HCT116 (cell line): ENCODE measurements at regions not wholly inside any gene's neighbourhood (a gene's known extent, or its start where the extent isn't known, plus 50 kb on each side); places are given as distances from the start of the nearest gene placed in this dataset.

Experiments
- ATAC-seq: fragments of 200-7000 bp; cut with Tn5 transposase; 2 replicates; pipeline ENCODE4 v1.9.1; 2020; ENCODE audit warnings: mild to moderate bottlenecking, moderate library complexity
- BruUV-seq: library from RNA; stranded (reverse); fragments of 400-500 nt; replicated peaks from 2 replicates; lab custom pipeline; 2021; lab: Mats Ljungman, UMichigan
- CTCF ChIA-PET: fragments of 300-600 bp; sonication (Branson Sonifier 250); formaldehyde crosslinking; loops from one replicate; lab custom pipeline; 2021; ENCODE audit warnings: antibody characterized with exemption; lab: Charles Lee
- POLR2A ChIA-PET: fragments of 300-600, 350-600 bp; sonication (Branson Sonifier 250); formaldehyde crosslinking; loops from one replicate; lab custom pipeline; 2021; ENCODE audit warnings: antibody characterized with exemption; lab: Charles Lee
- RAD21 ChIA-PET, 2 experiments: fragments of 300-600 bp; sonication (Branson Sonifier 250); formaldehyde crosslinking; loops; one replicate each; lab custom pipeline; 2023; ENCODE audit warnings: low total read pairs in 2 of 2; ENCODE audit not compliant: uncharacterized antibody in 2 of 2, unreplicated experiment in 2 of 2, low non-redundant PET in 1 of 2; lab: Charles Lee
- DNase-seq: peaks from one replicate; pipeline ENCODE4 v3.0.0-alpha.2; 2010; ENCODE audit warnings: low read depth, low spot score
- H2AFZ ChIP-seq: fragments of 200-600 bp; shearing (Covaris generic), sonication (generic); 2 replicates; pipeline ENCODE4 v1.6.1; 2017; ENCODE audit warnings: low read depth, mixed run types, mixed read lengths, antibody characterized with exemption, low read length; ENCODE audit not compliant: poor library complexity, severe bottlenecking
- H3K27ac ChIP-seq: 2 replicates; pipeline ENCODE4 v1.5.1; 2012; ENCODE audit warnings: low read depth, low read length
- H3K27me3 ChIP-seq: fragments of 200-600 bp; sonication (generic); 2 replicates; pipeline ENCODE4 v1.6.1; 2016; ENCODE audit warnings: mixed run types, low read length, mixed read lengths; ENCODE audit not compliant: insufficient read depth
- H3K36me3 ChIP-seq, 2 experiments: fragments of 200-500 bp in 1 of 2; fragments of 200-600 bp in 1 of 2; sonication (Bioruptor generic) in 1 of 2; sonication (generic) in 1 of 2; 2 replicates each; pipeline versions ENCODE4 v1.5.1 to v1.6.1; 2014 to 2016; ENCODE audit warnings: low read length in 2 of 2, inconsistent platforms in 1 of 2, mixed read lengths in 1 of 2, mixed run types in 1 of 2; ENCODE audit not compliant: insufficient read depth in 2 of 2, control insufficient read depth in 1 of 2
- H3K4me1 ChIP-seq, 2 experiments: fragments of 200-600 bp in 1 of 2; sonication (generic) in 1 of 2; 2 replicates each; pipeline versions ENCODE4 v1.5.1 to v1.6.1; 2012 to 2017; ENCODE audit warnings: low read length in 2 of 2, inconsistent platforms in 1 of 2, mild to moderate bottlenecking in 1 of 2, mixed read lengths in 1 of 2, mixed run types in 1 of 2, moderate library complexity in 1 of 2; ENCODE audit not compliant: insufficient read depth in 2 of 2, control insufficient read depth in 1 of 2
- H3K4me2 ChIP-seq: fragments of 200-600 bp; sonication (generic); 2 replicates; pipeline ENCODE4 v1.6.1; 2017; ENCODE audit warnings: mixed run types, low read length, mixed read lengths
- H3K4me3 ChIP-seq, 2 experiments: fragments of 200-600 bp in 1 of 2; sonication (generic) in 1 of 2; replicated peaks in 1 of 2; 2 replicates each; pipeline ENCODE4 v1.5.1; 2011 to 2016; ENCODE audit warnings: low read length in 2 of 2, control low read depth in 1 of 2, low read depth in 1 of 2, mild to moderate bottlenecking in 1 of 2, mixed read lengths in 1 of 2, mixed run types in 1 of 2
- H3K79me2 ChIP-seq: fragments of 200-600 bp; sonication (generic); 2 replicates; pipeline ENCODE4 v1.6.1; 2017; ENCODE audit warnings: mild to moderate bottlenecking, mixed run types, low read length, moderate library complexity, mixed read lengths; ENCODE audit not compliant: insufficient read depth
- H3K9ac ChIP-seq: fragments of 200-600 bp; sonication (generic); 2 replicates; pipeline ENCODE4 v1.6.1; 2016; ENCODE audit warnings: low read length, mixed read lengths
- H3K9me2 ChIP-seq: fragments of 200-600 bp; sonication (generic), shearing (Covaris generic); 2 replicates; pipeline ENCODE4 v1.6.1; 2017; ENCODE audit warnings: mixed run types, mild to moderate bottlenecking, moderate library complexity; ENCODE audit not compliant: insufficient read depth
- H3K9me3 ChIP-seq, 2 experiments: fragments of 200-500 bp in 1 of 2; fragments of 200-600 bp in 1 of 2; sonication (Bioruptor generic) in 1 of 2; sonication (generic) in 1 of 2; 2 replicates each; pipeline ENCODE4 v1.6.1; 2014 to 2017; ENCODE audit warnings: low read length in 2 of 2, mixed read lengths in 2 of 2, inconsistent platforms in 1 of 2, low read depth in 1 of 2, mild to moderate bottlenecking in 1 of 2, mixed run types in 1 of 2, moderate library complexity in 1 of 2; ENCODE audit not compliant: control insufficient read depth in 1 of 2, insufficient read depth in 1 of 2
- H4K20me1 ChIP-seq: fragments of 200-600 bp; sonication (generic), shearing (Covaris generic); 2 replicates; pipeline ENCODE4 v1.6.1; 2017; ENCODE audit warnings: mixed run types, mild to moderate bottlenecking, moderate library complexity; ENCODE audit not compliant: insufficient read depth
- CBX3 ChIP-seq: IDR thresholded peaks from 2 replicates; pipeline ENCODE4 v1.6.1; 2012; ENCODE audit warnings: low read depth
- CTCF ChIP-seq, 3 experiments: fragments of 200-600 bp in 1 of 3; sonication (generic) in 1 of 3; IDR thresholded peaks in 2 of 3; conservative IDR thresholded peaks in 1 of 3; 2 replicates each; pipeline ENCODE4 v1.5.1; 2012 to 2017; ENCODE audit warnings: low read depth in 2 of 3, low read length in 2 of 3, antibody characterized with exemption in 1 of 3, borderline replicate concordance in 1 of 3, control low read depth in 1 of 3, mild to moderate bottlenecking in 1 of 3, mixed read lengths in 1 of 3, mixed run types in 1 of 3, moderate library complexity in 1 of 3; ENCODE audit not compliant: insufficient read depth in 1 of 3
- EGR1 ChIP-seq: IDR thresholded peaks from 2 replicates; pipeline ENCODE4 v1.6.1; 2012; ENCODE audit warnings: low read depth
- ELF1 ChIP-seq: IDR thresholded peaks from 2 replicates; pipeline ENCODE4 v1.6.1; 2012; ENCODE audit warnings: low read depth, borderline replicate concordance
- EZH2 ChIP-seq: fragments of 200-600 bp; sonication (generic); IDR thresholded peaks from 2 replicates; pipeline ENCODE4 v1.6.1; 2017; ENCODE audit warnings: antibody characterized with exemption, mixed run types
- JUND ChIP-seq: IDR thresholded peaks from 2 replicates; pipeline ENCODE4 v1.6.1; 2012
- POLR2AphosphoS5 ChIP-seq: IDR thresholded peaks from 2 replicates; pipeline ENCODE4 v1.6.1; 2011; ENCODE audit warnings: mild to moderate bottlenecking, low read depth, low read length, moderate library complexity
- SRF ChIP-seq: IDR thresholded peaks from 2 replicates; pipeline ENCODE4 v1.6.1; 2012; ENCODE audit warnings: low read depth
- ZBTB33 ChIP-seq: IDR thresholded peaks from 2 replicates; pipeline ENCODE4 v1.6.1; 2011; ENCODE audit warnings: mild to moderate bottlenecking, low read length, moderate library complexity; ENCODE audit not compliant: insufficient replicate concordance; ENCODE audit errors: extremely low read depth
- intact Hi-C: fragments of 100-400 bp; cut with micrococcal nuclease; formaldehyde crosslinking; loops from 2 replicates; pipeline ENCODE4 v1.10.0; 2022

- TF ChIP-seq ZBTB33 = no peak
- no peak for TF ChIP-seq CTCF (IDR thresholded peaks at IDR 0.05 in 2 of 3, conservative IDR thresholded peaks at IDR 0.05 in 1 of 3; ENCODE audit: borderline replicate concordance in 1 of 3, insufficient read depth in 1 of 3, low read depth in 2 of 3, low read length in 2 of 3)
- no peak for TF ChIP-seq SRF
- no peak for TF ChIP-seq POLR2AphosphoS5
- no peak for TF ChIP-seq ELF1
- no peak for TF ChIP-seq EGR1
- no peak for TF ChIP-seq EZH2
- no peak for TF ChIP-seq JUND
- no peak for TF ChIP-seq CBX3
Measured at GRCh38 chr9:78565481-78565880, 268.6 kb downstream of the PSAT1 start (continued).

DNA sequence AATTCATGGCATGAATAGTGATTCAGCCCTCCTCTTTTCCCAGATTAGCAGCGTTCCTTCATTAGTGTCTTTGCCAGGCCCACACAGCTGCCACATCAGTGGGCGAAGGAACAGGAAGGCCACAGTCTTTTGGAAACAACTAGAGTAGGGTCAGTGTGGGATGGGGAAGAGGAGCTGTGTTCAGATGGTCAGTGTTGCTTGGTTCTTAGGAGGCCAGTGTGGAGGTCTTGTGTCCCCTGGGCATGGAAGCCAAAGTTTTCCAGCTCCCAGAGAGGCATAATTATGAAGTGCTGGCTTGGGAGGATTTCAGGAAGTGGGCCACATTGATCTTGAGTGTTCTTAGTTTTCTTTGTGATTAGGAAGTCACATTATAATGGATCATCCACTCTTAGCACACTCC lies 269.6 kb downstream of the PSAT1 start:
- Histone ChIP-seq H3K9me3 (no peaks in the 10 kb centered on the region), H3K9ac (no peak overlapping the region), H4K20me1 (no peaks in the 10 kb centered on the region), H3K36me3 (no peaks in the 10 kb centered on the region), H3K4me2 (no peak overlapping the region), H3K27ac (no peak overlapping the region), H3K27me3 (0 out of 2 replicates have a peak, but pooled peaks cover 4% of the 10 kb centered on the region), H3K4me1 (no peaks in the 10 kb centered on the region), H3K79me2 (no peaks in the 10 kb centered on the region), H2AFZ (no peak overlapping the region), H3K9me2 (no peaks in the 10 kb centered on the region), H3K4me3 (no peak overlapping the region)
- BruUV-seq = no TSS peak
- RAD21 ChIA-PET = no interaction called here
- POLR2A ChIA-PET = no interaction called here
- intact Hi-C loops = no loop called here
- no peak for ATAC-seq
- TF ChIP-seq EGR1 (no peak), JUND (no peak)
- TF ChIP-seq, all 23 proteins: peak for 0
- DNase-seq = no peak
- CTCF ChIA-PET = no interaction called here
